ENCODE measurements at regions not wholly inside any gene's neighbourhood (a gene's known extent, or its start where the extent isn't known, plus 50 kb on each side); places are given as distances from the start of the nearest gene placed in this dataset.

DNA sequence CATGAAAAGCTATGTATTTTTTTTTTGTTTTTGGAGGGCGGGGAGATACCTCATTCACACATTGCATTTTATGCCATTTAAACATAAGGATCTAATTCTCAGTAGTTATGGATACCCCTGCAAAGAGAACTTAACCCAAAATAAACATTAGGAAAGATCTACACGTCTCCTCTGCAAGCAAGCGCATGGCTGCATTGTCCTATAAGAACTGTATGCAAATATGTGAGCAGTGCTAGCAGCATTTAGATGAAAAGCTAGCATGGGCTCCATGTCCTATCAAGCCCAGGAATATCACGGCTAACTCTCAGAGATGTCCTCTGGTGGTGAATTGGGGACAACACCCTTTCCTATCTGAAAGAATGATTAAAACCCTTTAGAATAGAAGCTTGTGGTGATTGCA, 292.8 kb downstream of the MEX3B start:
- no peak for DNase-seq (ENCODE audit: low spot score in 2 of 2, unreplicated experiment in 2 of 2)
- Mint-ChIP-seq H3K9me3 (no peaks in the 10 kb centered on the region), H3K4me3 (no peak overlapping the region), H3K27me3 (ENCODE audit: low read depth) (peaks cover 36% of the 10 kb centered on the region), H3K4me1 (peaks cover 43% of the 10 kb centered on the region), H3K36me3 (no peaks in the 10 kb centered on the region), H3K27ac (no peak overlapping the region)
- TF ChIP-seq, protein P1, sequence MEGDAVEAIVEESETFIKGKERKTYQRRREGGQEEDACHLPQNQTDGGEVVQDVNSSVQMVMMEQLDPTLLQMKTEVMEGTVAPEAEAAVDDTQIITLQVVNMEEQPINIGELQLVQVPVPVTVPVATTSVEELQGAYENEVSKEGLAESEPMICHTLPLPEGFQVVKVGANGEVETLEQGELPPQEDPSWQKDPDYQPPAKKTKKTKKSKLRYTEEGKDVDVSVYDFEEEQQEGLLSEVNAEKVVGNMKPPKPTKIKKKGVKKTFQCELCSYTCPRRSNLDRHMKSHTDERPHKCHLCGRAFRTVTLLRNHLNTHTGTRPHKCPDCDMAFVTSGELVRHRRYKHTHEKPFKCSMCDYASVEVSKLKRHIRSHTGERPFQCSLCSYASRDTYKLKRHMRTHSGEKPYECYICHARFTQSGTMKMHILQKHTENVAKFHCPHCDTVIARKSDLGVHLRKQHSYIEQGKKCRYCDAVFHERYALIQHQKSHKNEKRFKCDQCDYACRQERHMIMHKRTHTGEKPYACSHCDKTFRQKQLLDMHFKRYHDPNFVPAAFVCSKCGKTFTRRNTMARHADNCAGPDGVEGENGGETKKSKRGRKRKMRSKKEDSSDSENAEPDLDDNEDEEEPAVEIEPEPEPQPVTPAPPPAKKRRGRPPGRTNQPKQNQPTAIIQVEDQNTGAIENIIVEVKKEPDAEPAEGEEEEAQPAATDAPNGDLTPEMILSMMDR (IDR thresholded peaks at IDR 0.05; ENCODE audit: unreplicated experiment), result no peak

DNA sequence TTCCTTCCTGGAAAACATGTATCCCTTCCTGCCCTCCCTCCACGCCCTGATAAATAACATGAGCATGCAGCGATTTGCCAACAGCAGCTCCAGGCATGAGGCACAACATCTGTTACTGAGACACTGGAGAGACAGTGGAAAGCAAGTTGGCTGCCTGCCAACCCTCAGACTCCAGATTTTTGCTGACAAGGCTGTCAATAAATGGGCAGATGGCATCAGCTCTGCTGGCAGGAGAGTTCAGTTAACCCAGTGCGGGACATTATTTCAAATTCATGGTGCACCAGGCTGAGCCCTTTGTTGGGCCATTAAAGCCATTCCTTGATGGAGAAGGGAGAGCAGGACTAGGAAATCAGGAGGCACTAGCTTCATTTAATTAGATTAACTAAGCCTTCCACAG, 293.3 kb downstream of the MEX3B start:
- Mint-ChIP-seq H3K27ac (peak overlapping the region; percentile 55), H3K27me3 (ENCODE audit: low read depth) (peaks cover 35% of the 10 kb centered on the region), H3K4me3 (no peak overlapping the region), H3K36me3 (no peaks in the 10 kb centered on the region), H3K9me3 (no peaks in the 10 kb centered on the region), H3K4me1 (peaks cover 43% of the 10 kb centered on the region)
- TF ChIP-seq, protein P1 (IDR thresholded peaks at IDR 0.05; ENCODE audit: unreplicated experiment), result no peak
- DNase-seq (ENCODE audit: low spot score in 2 of 2, unreplicated experiment in 2 of 2), result peak in 1 of 2 experiments; percentile 47

DNA sequence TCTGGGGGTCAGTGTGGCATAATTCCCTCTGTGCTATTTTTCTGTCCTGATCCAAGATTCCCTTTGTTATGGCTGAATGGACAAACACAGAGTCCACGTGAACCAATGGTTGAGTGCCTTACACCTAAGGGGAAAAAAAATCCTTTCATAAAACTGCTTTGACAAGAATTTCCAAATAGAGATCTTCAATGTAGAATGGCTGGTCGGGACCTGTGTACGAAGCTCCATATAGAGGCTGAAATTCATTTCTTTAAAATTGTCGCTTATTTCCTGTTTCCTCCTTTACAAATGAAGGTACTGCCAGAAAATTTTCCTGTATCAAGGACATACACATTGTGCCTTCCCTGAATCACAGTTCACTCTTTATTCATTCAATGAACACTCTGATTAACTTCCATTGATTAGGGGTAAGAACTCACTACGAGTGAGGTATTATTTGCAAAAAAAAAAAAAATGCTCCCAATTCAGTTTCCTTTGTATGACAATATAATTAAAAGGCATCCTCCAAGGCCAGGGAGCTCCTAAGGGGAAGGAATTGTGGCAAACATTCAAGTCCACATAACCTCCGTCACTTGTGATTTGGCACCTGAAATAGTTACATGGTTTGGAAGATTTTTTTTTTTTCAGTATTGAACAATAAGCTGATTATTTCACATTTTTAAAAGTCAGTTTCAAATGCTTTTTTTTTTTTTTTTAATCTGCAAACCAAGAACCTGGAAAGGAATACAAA, 293.8 kb downstream of the MEX3B start:
- TF ChIP-seq, protein P1 (IDR thresholded peaks at IDR 0.05; ENCODE audit: unreplicated experiment), result no peak
- no peak overlapping the region for H3K4me3 Mint-ChIP-seq
- H3K36me3 Mint-ChIP-seq, result no peaks in the 10 kb centered on the region
- DNase-seq (ENCODE audit: low spot score in 2 of 2, unreplicated experiment in 2 of 2), result no peak
- H3K27me3 Mint-ChIP-seq (ENCODE audit: low read depth), result peaks cover 41% of the 10 kb centered on the region
- H3K27ac Mint-ChIP-seq, result no peak overlapping the region
- no peaks in the 10 kb centered on the region for H3K9me3 Mint-ChIP-seq
- H3K4me1 Mint-ChIP-seq, result peaks cover 49% of the 10 kb centered on the region

DNA sequence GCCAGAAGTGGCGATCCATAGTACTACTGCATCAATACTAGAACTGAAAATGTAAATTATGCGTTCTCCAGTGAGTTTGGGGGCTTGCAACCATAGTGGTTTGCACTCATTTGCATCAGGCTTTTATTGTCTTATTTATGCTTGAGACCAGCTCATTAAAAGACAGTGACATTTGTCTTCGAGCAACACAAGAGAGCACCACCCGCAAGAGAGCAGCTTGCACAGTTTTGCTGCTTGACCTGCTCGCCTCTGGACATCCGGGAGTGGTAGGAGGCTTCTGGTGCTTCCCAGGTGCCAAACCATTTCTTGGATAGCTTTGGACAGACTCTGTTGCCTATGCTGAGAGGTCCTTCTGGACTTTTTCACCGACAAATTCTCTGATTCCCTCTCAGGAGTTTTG, 294.6 kb downstream of the MEX3B start:
- DNase-seq (ENCODE audit: low spot score in 2 of 2, unreplicated experiment in 2 of 2), result no peak
- no peak overlapping the region for H3K27ac Mint-ChIP-seq
- no peak overlapping the region for H3K4me3 Mint-ChIP-seq
- TF ChIP-seq, protein P1 (IDR thresholded peaks at IDR 0.05; ENCODE audit: unreplicated experiment), result no peak
- H3K9me3 Mint-ChIP-seq, result no peaks in the 10 kb centered on the region
- H3K36me3 Mint-ChIP-seq, result no peaks in the 10 kb centered on the region
- peaks cover 39% of the 10 kb centered on the region for H3K27me3 Mint-ChIP-seq (ENCODE audit: low read depth)
- H3K4me1 Mint-ChIP-seq, result peaks cover 51% of the 10 kb centered on the region

DNA sequence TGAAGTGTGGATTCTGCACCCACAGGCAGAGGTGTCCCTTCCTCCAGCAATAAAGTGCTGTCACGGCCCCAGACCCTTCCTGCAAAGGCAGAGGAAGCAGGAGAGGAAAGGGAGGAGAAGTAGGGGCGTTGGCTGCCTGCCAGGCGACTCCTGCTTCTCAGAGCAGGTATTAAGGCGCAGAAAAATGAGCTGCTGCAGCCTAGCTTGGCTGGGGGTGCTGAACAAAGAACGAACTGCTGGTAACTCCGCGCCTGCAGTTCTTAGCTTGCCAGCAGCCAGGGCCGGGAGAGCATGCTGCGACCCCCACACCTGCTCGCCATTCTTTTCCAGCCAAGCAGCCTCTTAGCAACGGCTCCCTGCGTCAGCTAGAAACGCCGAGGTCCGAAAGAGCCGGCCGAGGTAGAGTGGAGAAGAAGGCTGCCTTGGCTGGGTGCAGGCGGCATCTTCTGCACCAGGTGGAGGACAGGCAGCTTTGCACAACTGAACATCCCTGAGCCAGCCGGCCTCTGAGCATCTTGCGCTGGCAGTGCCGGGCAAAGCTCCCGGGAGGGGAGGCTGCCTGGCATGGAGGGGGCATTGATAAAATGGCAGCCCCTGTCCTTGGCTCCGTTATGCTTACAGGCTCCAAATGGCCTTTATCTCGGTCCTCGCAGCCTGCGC, 296.0 kb downstream of the MEX3B start:
- Mint-ChIP-seq H3K27me3 (ENCODE audit: low read depth) (peaks cover 27% of the 10 kb centered on the region), H3K27ac (no peak overlapping the region), H3K36me3 (no peaks in the 10 kb centered on the region), H3K4me3 (no peak overlapping the region), H3K4me1 (peaks cover 51% of the 10 kb centered on the region), H3K9me3 (no peaks in the 10 kb centered on the region)
- TF ChIP-seq, protein P1 (IDR thresholded peaks at IDR 0.05; ENCODE audit: unreplicated experiment), result no peak
- peak; percentile 63 to 76 for DNase-seq (ENCODE audit: low spot score in 2 of 2, unreplicated experiment in 2 of 2)
